ENCODE measurements at regions not wholly inside any gene's neighbourhood (a gene's known extent, or its start where the extent isn't known, plus 50 kb on each side); places are given as distances from the start of the nearest gene placed in this dataset.

DNA sequence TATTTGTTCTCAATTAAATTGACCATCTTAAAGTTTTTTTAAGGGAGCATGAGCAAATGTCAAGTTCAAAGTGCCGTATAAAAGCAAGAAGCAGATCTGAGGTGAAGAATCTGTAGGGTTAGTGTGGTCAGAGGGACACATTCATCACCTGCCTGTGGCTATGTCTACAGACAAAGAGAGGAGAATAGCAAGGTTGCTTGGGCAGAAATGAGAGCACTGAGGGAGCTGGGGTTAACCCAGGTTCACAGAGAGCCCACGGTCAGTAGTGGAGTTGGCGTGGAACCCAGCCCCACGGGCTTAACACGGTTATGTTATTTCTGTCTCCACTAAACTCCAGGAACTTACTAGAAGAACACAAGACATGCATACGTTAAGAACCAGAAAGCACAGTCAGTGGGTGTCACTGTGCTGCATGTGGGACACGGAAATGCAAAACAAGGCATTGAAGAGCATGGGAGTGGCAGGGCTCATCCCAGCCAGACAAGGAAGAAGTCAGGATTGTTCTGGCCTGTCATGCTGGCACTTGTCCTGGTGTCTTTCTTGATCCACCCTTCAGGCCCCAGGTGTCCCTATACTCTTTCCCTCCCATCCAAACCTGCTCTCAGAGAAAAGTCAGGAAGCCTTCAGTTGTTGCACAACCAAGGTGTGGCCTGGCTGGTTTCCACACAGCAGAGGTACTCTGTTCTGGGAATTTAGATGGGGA lies 95.5 kb upstream of the IVNS1ABP start:
- Histone ChIP-seq H3K14ac (ENCODE audit: insufficient read depth, low read length) (no peak overlapping the region), H3K9ac (ENCODE audit: extremely low read depth, insufficient read length, low read length) (no peak overlapping the region), H2BK5ac (ENCODE audit: insufficient read length, low read length) (no peak overlapping the region), H2AK5ac (ENCODE audit: insufficient read length, low read length) (no peak overlapping the region), H2BK20ac (ENCODE audit: low read depth, low read length, poor library complexity, severe bottlenecking) (no peak overlapping the region), H4K5ac (ENCODE audit: insufficient read length, low read depth, low read length) (no peak overlapping the region), H4K91ac (ENCODE audit: insufficient read length, low read depth, low read length) (no peak overlapping the region), H3K79me2 (ENCODE audit: insufficient read depth, low read length) (no peaks in the 10 kb centered on the region), H3K23me2 (ENCODE audit: insufficient read length, low read depth, low read length, poor library complexity, severe bottlenecking) (no peaks in the 10 kb centered on the region), H3K18ac (ENCODE audit: insufficient read length, low read depth, low read length) (no peak overlapping the region), H3K27ac (ENCODE audit: insufficient read length, low read depth, low read length) (no peak overlapping the region), H3K9me3 (ENCODE audit: control insufficient read depth, low read depth, low read length) (no peaks in the 10 kb centered on the region), H3K27me3 (ENCODE audit: insufficient read depth, low read length) (no peaks in the 10 kb centered on the region), H3K79me1 (ENCODE audit: insufficient read depth, low read depth, low read length, poor library complexity, severe bottlenecking) (no peaks in the 10 kb centered on the region), H3K23ac (ENCODE audit: insufficient read length, low read depth, low read length) (no peak overlapping the region), H3T11ph (ENCODE audit: low read length) (no peak overlapping the region), H2BK120ac (ENCODE audit: low read depth, low read length, poor library complexity, severe bottlenecking) (no peak overlapping the region), H3K56ac (ENCODE audit: insufficient read length, low read depth, low read length) (no peak overlapping the region), H2AFZ (ENCODE audit: low read length) (no peak overlapping the region), H3K4ac (ENCODE audit: low read depth, low read length) (no peak overlapping the region), H2BK12ac (ENCODE audit: insufficient read length, low read depth, low read length) (no peak overlapping the region), H4K20me1 (ENCODE audit: control insufficient read depth, insufficient read depth, insufficient read length) (no peaks in the 10 kb centered on the region), H3K4me1 (ENCODE audit: insufficient read depth, low read length) (no peaks in the 10 kb centered on the region), H4K8ac (replicated peaks; ENCODE audit: insufficient read length, low read depth, low read length) (no peak overlapping the region), H2BK15ac (ENCODE audit: low read depth, low read length) (no peak overlapping the region), H3K4me2 (ENCODE audit: insufficient read depth, insufficient read length, low read length) (no peak overlapping the region)
- no peak for DNase-seq
- no CpG with 5 or more reads among the region's 7 CpGs for WGBS (ENCODE audit: extremely low coverage, insufficient read length, low lambda C conversion rate)
- Mint-ChIP-seq H3K27ac (no peak overlapping the region), H3K27me3 (ENCODE audit: low read depth) (no peaks in the 10 kb centered on the region), H3K36me3 (ENCODE audit: insufficient read depth in 1 of 3, low read depth in 3 of 3) (no peaks in the 10 kb centered on the region; a peak in 1 of 7 replicates), H3K9me3 (peaks cover 0 to 1% of the 10 kb centered on the region in 2 experiments; a peak in 1 of 5 replicates), H3K4me3 (no peak overlapping the region), H3K4me1 (peaks cover 0 to 4% of the 10 kb centered on the region in 2 experiments; a peak in 1 of 4 replicates)
- TF ChIP-seq, protein P1, sequence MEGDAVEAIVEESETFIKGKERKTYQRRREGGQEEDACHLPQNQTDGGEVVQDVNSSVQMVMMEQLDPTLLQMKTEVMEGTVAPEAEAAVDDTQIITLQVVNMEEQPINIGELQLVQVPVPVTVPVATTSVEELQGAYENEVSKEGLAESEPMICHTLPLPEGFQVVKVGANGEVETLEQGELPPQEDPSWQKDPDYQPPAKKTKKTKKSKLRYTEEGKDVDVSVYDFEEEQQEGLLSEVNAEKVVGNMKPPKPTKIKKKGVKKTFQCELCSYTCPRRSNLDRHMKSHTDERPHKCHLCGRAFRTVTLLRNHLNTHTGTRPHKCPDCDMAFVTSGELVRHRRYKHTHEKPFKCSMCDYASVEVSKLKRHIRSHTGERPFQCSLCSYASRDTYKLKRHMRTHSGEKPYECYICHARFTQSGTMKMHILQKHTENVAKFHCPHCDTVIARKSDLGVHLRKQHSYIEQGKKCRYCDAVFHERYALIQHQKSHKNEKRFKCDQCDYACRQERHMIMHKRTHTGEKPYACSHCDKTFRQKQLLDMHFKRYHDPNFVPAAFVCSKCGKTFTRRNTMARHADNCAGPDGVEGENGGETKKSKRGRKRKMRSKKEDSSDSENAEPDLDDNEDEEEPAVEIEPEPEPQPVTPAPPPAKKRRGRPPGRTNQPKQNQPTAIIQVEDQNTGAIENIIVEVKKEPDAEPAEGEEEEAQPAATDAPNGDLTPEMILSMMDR (conservative IDR thresholded peaks at IDR 0.05): no peak

Measured in H9 (cell line).